Ovary (tissue), 3 donors: ENCODE measurements at regions not wholly inside any gene's neighbourhood (a gene's known extent, or its start where the extent isn't known, plus 50 kb on each side); places are given as distances from the start of the nearest gene placed in this dataset.

ENCODE experiments used
- EP300 ChIP-seq: sonication (generic); formaldehyde crosslinking; IDR thresholded peaks from one replicate; pipeline ENCODE4 v1.6.1; 2017; ENCODE audit warnings: antibody characterized with exemption
- POLR2A ChIP-seq: fragments of 450-650 bp; IDR thresholded peaks from one replicate; pipeline ENCODE4 v1.6.1; 2017; ENCODE audit warnings: antibody characterized with exemption, mild to moderate bottlenecking, moderate library complexity
- TF ChIP-seq, protein P1 (sequence below), 3 donors: fragments of 450-650 bp in 2 of 3; fragments of 200-600 bp in 1 of 3; IDR thresholded peaks; one replicate each; pipeline versions ENCODE4 v1.5.1 to v1.8.0; 2016 to 2022; ENCODE audit warnings: antibody characterized with exemption in 3 of 3, mild to moderate bottlenecking in 1 of 3
- donor health status: DM: no; HTN: no; CAD: no.

DNA sequence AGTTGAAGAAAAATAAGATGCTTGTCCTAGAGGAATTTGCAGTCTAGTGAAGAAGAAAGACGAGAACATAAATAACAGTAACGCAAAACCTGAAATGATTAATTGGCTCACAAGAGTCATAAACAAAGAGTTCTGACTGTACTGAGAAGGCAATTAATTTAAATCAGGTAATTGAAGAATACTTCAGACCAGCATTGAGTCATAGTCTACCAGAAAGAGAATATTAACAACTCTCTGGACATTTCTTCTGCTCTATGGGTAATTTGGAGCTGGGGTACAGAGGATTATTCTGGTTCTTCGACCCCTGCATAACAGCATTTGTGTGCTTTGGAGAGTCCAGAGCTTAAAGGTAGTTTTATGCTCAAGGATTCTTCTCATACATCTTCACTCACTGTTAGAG, 390.3 kb upstream of the DCN start:
- TF ChIP-seq, protein P1, sequence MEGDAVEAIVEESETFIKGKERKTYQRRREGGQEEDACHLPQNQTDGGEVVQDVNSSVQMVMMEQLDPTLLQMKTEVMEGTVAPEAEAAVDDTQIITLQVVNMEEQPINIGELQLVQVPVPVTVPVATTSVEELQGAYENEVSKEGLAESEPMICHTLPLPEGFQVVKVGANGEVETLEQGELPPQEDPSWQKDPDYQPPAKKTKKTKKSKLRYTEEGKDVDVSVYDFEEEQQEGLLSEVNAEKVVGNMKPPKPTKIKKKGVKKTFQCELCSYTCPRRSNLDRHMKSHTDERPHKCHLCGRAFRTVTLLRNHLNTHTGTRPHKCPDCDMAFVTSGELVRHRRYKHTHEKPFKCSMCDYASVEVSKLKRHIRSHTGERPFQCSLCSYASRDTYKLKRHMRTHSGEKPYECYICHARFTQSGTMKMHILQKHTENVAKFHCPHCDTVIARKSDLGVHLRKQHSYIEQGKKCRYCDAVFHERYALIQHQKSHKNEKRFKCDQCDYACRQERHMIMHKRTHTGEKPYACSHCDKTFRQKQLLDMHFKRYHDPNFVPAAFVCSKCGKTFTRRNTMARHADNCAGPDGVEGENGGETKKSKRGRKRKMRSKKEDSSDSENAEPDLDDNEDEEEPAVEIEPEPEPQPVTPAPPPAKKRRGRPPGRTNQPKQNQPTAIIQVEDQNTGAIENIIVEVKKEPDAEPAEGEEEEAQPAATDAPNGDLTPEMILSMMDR (IDR thresholded peaks at IDR 0.05), result no peak
- TF ChIP-seq POLR2A, result no peak
- TF ChIP-seq EP300, result no peak
